NCI-H2196 treated with DMSO at 0.1 percent for 48 hours (cell line): ENCODE measurements at regions not wholly inside any gene's neighbourhood (a gene's known extent, or its start where the extent isn't known, plus 50 kb on each side); places are given as distances from the start of the nearest gene placed in this dataset.
"Not testable (repeated sequence)": the region's sequence is repeated elsewhere in the genome, so short reads cannot be mapped to it uniquely, and the experiment has no call there.

Experiments used
- DNase-seq: peaks from one replicate; lab custom pipeline; 2025; ENCODE audit not compliant: unreplicated experiment; lab: John Stamatoyannopoulos, UW

DNA sequence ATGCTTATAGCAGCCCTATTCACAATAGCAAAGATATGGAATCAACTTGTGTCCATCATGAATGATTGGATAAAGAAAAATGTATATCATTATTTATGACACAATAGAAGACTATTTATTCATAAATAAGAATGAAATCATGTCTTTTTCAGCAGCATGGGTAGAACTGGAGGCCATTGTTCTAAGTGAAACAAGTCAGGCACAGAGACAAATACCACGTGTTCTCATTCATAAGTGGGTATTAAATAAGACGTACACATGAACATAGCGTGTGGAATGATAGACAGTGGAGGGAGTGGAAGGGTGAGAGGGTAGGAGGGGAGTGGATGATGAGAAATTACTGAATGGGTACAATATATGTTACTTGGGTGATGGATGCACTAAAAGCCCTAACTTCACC lies 762.4 kb downstream of the REEP3 start:
- no peak for DNase-seq

- no peak for DNase-seq
Measured at GRCh38 chr10:64286533-64286932, 765.3 kb downstream of the REEP3 start.

DNA sequence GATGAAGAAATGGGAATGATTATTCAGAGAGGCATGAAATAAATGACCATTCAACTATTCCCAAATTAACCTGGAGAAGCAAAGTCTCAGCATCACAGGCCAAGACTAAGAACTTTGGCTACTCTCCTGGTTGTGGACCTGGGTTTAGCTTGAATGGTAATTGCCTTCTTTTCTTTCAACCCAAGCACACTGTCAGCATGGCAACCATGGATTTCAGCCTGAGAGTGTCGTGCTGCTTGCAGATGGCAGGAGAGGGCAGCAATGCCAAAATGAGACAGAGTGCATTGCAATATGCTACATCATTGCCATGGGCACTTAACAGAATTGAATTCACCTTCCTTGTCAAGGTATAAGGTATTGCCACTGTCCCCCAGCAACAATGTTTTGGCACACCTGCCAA lies 767.2 kb downstream of the REEP3 start:
- no peak for DNase-seq

DNA sequence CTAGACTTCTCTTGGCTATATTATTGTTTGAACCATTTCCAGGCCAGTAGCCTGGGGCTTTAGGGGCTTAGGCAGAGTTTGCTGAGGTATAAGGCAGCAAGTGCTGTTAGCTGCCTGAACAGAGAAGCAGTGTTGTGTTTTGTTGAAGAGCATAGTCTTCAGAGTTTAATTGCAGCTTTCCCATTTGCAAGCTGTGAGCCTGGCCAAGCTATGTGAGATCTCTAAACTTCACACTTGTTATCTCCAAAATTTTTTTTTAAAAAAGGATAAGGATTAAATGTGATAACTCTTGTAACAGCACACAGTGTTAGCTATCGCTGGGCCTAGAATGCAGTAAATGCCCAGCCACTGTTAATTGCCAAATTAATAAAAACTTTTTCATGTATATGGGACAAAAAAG lies 782.4 kb downstream of the REEP3 start:
- no peak for DNase-seq

DNA sequence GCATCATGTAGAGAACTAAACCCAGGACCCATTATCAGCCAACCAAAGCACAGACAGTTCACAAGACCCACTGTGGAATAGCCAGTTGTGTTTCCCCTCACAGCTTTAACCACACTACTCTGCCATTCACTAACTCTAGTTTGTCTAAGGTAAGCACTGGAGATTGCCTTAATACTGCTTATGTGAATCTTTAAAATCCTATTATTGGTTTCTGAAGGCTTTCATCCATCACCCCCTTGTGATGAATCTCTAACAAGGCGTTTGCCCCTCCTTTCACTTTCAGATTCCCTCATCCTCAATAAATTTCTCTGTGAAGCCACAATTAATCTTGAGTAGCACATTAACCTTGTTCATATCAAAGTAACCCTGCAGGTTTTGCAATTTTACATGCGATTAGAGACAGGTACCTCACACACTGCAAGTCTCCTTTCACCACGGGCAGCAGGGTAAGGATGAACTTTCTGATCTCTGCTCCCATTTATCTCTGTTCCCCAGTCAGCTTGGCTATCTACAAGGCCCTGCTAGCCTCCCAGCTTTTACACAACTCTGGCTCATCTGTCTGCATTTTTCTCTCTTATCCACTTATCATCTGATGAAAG lies 785.6 kb downstream of the REEP3 start:
- DNase-seq = no peak

GRCh38 chr10:64312876-64313275 lies 791.7 kb downstream of the REEP3 start:
- DNase-seq = no peak

DNA sequence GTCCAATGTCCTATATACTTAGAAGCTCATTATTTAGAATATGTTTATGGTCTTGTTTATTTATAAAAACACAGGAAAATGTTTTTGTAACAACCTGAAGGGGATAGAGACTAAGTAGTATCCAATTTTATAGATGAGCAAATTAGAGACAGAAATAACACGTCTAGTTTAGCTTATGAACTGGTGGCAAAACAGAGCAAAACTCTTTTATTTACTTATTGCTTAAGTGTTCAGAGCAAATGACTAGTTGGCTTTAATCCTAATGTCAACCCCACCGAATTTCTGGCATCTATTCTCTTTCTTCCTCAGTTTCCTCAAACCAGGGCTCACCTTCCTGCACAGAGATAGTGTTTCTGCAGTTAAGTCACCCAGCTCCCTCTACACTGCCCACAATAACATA lies 792.8 kb downstream of the REEP3 start:
- no peak for DNase-seq

- no peak for DNase-seq
Measured at GRCh38 chr10:64316416-64316815, 795.2 kb downstream of the REEP3 start.

GRCh38 chr10:64316833-64317232 lies 795.6 kb downstream of the REEP3 start:
- DNase-seq = no peak

DNA sequence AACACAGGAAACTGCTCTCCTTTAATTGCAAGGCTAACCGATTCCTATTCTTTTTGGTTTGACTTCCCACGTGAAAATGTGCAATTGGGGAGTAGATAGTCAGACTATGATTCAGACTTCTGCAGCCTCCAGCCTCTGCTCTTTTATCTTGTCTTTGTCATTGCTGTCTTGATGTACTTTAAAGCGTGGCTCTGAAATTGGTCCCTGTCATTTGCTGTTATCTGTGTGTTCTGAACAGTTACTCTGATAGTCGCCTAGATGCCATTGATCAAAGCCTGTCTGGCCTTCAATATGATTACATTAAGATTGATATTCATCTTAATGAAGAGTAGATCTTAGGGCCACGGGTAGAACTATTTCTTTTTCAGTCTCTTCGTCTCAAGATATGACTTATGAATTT lies 799.2 kb downstream of the REEP3 start:
- DNase-seq = no peak

- no peak for DNase-seq
Measured at GRCh38 chr10:64329510-64329909, 808.3 kb downstream of the REEP3 start.

DNA sequence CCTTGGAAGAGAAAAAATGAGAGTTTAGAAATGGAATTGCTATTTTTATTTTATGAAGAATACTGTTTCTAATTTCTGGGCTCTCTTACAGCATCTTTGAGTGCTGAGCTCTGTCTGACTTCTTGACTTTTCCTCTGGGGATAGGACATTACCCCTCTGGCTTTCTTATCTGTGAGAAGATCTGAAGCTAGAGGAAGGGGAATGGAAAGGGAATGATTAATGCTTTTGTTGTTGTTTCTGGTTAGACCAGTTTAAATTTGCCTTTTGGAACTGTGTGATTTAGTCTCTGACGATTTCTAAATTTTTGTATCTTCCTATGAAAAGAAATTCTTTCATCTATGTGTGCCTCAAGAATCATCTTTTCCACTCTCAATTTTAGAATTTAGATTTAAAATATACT lies 811.4 kb downstream of the REEP3 start:
- DNase-seq = no peak

- DNase-seq = no peak
Measured at GRCh38 chr10:64334084-64334483, 812.9 kb downstream of the REEP3 start.

- DNase-seq = no peak
Measured at GRCh38 chr10:64344211-64344610, 823.0 kb downstream of the REEP3 start.

- no peak for DNase-seq
Measured at GRCh38 chr10:64345856-64346255, 824.7 kb downstream of the REEP3 start.

GRCh38 chr10:64346389-64346788 lies 825.2 kb downstream of the REEP3 start:
- no peak for DNase-seq

DNA sequence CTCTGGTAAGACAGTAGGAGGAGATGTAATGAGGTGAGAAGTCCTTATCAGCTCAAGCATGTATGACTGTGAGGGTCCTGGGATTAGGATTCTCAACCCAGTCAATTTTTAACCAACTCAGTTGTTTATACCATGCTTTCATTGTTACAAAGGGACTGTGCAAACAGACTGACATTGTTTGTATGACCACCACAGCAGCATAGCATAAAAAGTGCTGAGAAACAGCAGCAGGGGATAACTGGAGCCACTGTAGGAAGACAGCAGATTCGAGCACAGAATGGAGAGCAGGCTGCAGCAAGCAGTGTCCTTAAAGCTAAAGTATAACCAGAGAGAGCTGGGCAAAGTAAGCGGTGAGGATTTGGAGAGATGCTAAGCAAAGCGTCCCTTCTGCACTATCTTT lies 829.5 kb downstream of the REEP3 start:
- DNase-seq = no peak

DNA sequence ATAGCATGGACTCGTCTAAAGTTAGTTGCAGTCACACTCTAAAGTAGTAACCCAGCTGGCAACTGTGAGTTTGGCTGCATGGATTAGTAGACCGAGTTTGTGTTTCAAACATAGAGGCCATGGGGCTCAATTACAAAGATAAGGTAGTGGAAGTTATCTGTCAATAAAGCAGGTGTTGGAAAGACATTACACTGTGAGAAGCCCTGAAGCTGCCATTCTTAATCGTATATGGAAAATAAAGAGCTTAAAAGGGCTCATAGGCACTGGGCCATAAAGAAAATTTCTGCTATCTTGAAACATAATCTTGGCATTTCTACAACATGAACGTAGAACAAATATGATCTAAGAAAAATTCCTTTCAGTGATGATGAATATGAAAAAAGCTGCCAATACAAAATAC lies 837.7 kb downstream of the REEP3 start:
- no peak for DNase-seq

GRCh38 chr10:64360240-64360639 lies 839.0 kb downstream of the REEP3 start:
- DNase-seq = not testable (repeated sequence)

- DNase-seq = no peak
Measured at GRCh38 chr10:64363687-64364086, 842.5 kb downstream of the REEP3 start.

DNA sequence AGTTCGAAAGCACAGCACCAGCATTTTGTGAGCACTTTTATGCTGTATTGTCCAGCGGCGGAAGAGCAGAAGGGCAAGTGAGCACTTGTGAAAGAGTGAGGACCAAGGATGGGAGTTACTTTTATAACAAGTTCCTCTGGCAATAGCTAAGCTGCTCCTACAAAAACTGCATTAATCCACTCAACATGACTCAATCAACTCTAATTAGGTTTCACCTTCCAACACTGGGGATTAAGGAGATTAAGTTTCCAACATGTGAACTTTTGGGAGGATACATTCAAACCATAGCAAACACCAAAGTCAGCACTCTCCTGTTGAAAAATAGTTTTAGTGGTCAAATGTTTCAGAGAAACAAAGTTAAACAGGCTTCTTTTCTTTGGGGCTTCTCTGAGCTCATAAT lies 844.5 kb downstream of the REEP3 start:
- no peak for DNase-seq

DNA sequence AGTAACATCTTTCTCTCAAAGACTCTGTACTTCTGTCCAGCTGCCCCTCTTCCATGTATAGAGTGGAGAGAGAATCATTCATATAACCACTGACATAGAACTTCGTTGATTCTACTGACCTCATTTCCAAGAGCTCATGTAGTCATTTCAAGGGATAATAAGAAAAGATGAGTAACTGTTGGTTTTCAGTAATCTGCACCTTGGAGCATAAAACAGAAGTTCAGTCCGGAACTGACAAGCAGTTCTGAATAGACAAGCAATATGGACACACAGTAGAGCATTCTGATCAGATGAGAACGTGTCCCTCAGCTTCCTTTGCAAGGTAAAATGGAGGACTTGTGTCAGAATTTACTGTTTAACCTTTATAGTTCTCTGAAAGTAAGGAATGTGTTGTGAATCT lies 847.1 kb downstream of the REEP3 start:
- no peak for DNase-seq

DNA sequence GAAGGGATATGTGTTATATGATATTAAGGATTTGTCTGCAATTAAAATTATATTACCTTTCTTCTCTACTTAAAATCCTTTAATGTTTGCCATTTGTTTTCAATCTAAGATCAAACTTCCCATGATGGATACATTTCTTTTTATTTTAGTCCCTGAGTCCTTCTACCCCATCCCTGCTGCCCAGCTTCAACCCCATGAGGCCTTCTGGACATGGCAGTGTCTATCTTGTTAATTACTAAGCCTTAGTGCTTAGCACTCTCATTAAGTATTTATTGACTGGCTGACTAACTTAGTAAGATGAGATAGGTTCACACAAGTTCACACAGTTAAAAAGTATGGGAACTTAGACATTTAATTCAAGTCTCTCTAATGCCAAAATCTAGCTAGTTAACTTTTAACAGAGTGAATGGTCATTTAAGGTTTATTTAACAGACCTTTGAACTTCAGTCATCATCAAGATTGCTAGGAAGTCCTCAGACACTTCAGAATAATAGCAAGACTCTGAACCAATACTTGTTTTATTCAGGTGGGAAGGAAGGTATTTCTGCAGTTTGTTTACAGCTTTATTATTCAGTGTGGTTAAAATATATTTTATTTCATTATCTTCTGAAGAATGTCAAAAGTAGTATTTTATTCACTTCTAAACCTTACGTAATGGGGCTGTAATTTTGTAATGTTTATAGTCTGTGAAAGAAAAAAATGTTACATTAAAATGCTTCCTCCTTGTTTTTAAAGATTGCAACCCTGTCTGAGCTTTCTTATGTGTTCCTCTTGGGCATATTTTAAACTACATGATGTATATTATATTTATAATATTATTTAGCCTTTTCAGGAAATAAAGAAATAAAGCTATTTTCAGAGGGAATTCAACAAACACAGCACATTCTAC lies 848.9 kb downstream of the REEP3 start:
- no peak for DNase-seq
